Activated CD4-positive, alpha-beta T cell treated with anti-CD3 and anti-CD28 coated beads, Interleukin-2, Interleukin-4, amounts not matched to agents 100 ng/mL and 50 ng/mL, durations not matched to agents 16 hours and 8 hours (primary cell): ENCODE measurements at regions not wholly inside any gene's neighbourhood (a gene's known extent, or its start where the extent isn't known, plus 50 kb on each side); places are given as distances from the start of the nearest gene placed in this dataset.
"Not testable (repeated sequence)": the region's sequence is repeated elsewhere in the genome, so short reads cannot be mapped to it uniquely, and the experiment has no call there.

Experiments
- DNase-seq: peaks from one replicate; pipeline ENCODE4 v3.0.0-alpha.2; 2020; ENCODE audit warnings: low spot score

DNA sequence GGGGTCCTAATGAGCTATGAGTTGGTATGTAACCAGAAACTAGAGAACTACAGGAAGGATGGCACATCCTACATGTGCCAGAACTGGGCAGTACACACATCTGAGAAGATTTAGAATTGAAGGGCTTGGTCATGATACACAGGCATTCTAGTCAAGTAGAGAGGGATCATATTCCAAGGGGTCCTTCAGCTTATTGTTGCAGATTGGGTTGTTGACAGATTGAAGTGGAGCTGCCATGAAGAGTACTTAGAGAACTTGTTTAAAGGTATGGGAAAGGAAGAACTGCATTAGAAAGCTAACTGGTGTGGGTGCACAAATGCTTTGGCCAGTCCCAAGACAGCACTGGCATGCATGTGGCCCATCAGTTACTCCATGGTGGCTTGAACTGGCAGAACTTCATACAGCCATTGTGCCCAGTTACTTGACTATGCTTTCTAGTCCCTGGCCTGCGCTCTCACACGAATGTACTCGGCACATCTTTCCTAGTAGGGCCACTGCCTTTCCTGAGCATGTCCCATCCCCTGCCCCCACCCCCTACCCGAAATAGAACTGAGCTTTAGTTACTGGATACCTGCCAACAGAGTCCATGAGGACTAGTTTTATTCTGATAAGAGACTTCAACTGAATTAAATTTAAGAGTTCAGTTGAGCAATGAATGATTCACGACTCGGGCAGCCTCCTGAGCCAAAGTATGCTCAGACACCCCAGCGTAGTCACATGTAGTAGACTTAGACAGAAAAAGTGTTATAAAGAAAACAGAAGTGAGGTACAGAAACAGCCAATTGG, 64.0 kb downstream of the CCNG2 start:
- DNase-seq = no peak

DNA sequence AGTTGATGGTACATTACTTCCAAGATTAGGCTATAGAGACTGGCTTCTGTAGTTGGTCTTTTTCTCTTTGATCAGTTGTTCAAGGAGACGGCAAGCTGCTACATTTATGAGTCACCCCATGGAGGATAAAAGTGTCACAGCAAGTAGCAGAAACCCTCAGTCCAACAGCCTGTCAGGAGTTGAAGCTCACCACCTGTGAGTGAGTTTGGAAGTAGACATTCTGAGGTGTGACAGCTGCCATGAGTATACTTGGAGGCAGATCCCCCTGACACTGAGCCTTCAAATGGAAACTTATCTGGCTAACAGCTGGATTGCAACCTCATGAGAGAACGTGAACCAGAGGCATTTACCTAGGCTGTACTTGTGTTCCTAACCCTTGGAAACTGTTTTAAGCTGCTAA, 68.0 kb downstream of the CCNG2 start:
- DNase-seq = no peak

DNA sequence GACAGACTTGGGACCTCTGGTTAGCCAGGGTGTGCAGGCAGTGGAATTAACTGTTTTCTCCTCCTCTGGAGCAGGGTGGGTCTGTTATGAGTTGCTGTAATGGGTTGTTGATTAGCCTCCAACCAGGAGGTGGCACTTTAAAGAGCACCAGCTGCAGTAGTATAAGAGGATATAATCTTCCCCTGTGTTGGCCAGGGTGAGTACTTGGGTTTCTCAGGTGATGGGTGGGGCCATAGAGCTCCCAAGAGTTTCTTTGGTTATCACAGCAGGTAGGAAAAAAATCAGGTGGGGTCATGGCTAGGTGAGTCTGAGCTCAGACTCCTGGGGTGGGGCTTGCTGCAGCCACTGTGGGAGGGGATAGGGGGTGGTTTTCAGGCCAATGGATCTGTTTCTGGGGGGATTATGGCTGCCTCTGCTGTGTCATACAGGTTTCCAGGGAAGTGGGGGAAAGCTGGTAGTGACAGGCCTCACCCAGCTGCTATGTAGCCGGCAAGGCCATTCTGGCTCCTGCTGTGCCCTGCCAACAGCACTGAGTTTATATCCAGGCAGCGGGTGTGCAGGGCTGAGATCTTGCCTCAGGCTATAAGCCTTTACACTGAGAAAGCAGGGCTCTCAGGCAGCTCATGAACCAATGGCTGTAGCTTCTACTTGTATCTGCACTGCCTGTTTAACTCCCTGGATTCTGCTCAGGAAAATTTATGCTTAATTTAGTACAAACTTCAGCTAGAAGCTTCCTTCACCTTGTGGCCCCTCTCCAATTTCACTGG, 70.1 kb downstream of the CCNG2 start:
- DNase-seq = no peak

- DNase-seq = no peak
These were observed 72.4 kb downstream of the CCNG2 start for GRCh38 chr4:77229433-77229832.

DNA sequence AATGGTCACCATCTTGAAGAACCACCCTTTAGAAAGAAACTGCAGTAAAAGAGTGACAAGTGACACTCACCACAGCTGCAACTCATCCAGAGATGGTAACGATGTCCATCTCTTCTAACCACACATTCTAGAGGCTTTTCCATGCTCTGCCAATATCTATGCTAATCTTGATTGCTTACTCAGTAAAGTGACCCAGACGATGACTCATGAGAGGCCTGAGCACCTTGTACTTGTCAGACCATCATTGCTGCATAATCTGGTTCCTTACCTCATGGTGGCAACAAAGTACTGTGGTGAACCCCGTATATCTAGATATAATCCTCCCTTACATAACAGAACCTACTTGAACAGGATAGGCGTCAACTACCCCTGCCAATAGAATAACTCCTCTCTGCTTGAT, 75.6 kb downstream of the CCNG2 start:
- DNase-seq = no peak

GRCh38 chr4:77235289-77235854, 78.4 kb downstream of the CCNG2 start:
- no peak for DNase-seq

DNA sequence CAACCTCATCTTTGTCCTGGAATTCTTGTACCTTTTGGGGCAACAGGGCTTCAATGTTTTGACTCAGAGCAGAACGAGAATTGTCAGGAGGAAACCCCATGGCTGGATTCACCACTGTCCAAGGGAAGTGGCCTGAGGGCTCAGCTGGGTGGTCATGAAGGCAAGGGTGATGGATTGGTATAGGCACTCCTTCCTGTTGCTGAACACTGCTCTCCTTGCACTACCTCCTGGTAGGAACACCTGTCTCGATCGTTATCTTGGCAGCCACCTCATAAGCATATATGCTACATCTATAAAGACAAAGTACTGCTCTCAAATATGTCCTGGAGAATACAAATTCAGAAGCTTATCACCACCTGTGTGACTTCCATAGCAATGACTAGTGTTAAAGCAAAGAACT, 79.8 kb downstream of the CCNG2 start:
- DNase-seq = no peak

- peak; percentile 61 for DNase-seq
These were observed 83.6 kb downstream of the CCNG2 start for GRCh38 chr4:77240469-77241066.

GRCh38 chr4:77248805-77249204, 91.8 kb downstream of the CCNG2 start:
- DNase-seq = no peak

- DNase-seq = no peak
These were observed 94.7 kb downstream of the CCNG2 start for GRCh38 chr4:77251751-77252150.

- no peak for DNase-seq
These were observed 106.2 kb downstream of the CCNG2 start for GRCh38 chr4:77263247-77263646.

DNA sequence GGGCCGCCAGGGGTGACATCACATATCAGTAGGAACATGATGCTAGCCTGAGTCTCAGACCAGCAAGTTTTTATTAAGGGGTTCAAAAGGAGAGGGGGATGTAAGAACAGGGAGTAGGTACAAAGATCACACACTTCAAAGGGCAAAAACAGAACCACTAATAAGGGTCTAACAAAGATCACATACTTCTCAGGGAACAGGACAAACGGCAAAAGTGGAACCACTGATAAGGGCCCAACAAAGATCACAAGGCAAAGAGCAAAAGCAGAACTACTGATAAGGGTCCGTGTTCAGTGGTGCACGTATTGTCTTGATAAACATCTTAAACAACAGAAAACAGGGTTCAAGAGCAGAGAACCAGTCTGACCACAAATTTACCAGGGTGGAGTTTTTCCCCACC, 107.0 kb downstream of the CCNG2 start:
- not testable (repeated sequence) for DNase-seq

GRCh38 chr4:77264826-77265225, 107.8 kb downstream of the CCNG2 start:
- no peak for DNase-seq

- DNase-seq = no peak
These were observed 111.1 kb downstream of the CCNG2 start for GRCh38 chr4:77268108-77268507.

- no peak for DNase-seq
These were observed 112.5 kb downstream of the CCNG2 start for GRCh38 chr4:77269505-77269904.

DNA sequence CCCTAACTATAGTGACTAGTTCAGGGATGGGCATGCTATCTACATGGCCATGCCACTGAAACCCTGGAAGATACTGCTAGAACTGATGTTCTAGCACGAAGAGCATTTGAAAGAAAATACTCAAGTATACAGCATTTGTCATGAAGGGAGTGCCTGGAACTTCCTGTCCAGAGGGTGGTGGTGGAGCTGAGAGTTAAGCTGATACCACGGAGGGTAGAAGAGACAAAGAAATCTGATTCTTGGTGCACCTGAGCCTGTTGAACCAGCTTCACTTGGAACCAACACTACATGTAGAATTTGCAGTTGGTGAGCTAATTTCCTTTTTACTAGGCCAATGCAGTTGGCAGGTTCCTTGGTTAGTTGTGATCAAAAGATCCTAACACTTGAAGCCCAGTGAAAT, 116.4 kb downstream of the CCNG2 start:
- no peak for DNase-seq

DNA sequence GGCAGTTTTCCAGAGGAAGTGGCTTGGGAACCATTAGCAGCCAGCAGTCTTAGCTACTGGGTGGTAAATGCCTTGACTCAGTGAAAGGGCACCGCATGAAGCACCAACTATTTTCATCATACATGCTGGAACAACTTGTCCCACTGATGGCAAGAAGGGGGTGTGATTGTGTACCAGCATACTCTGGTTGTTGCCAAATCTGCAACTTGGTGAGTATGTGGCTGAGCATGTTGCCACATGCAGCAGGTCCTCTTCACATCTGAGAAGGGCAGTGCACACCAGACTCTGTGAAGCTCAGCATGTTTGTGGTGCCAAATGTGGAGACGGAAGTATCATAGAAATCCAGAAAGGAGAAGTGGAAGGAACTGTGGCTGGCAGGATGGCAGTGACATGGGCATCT, 122.1 kb downstream of the CCNG2 start:
- DNase-seq = not testable (repeated sequence)

GRCh38 chr4:77282305-77282704, 125.3 kb downstream of the CCNG2 start:
- DNase-seq = no peak

DNA sequence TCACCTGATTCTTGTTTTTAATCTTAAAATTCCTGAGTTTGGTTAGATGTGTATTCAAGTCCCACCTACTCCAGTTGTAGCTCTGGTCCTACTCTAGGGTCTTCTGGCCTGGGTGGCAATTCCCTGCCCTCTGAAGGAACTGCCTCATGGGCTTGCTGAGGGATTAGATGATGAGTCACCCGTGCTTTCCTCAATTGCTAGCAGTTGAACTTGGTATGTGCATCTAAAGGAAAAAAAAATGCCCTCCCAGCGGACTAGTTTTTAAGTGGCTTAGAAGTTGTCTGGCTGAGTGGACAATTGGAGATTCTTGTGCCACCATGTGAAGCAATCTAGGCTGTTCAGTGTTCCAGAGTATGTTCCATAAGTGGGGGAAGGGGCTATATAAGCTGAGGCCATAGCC, 127.0 kb downstream of the CCNG2 start:
- no peak for DNase-seq

- no peak for DNase-seq
These were observed 129.9 kb downstream of the CCNG2 start for GRCh38 chr4:77286906-77287305.

DNA sequence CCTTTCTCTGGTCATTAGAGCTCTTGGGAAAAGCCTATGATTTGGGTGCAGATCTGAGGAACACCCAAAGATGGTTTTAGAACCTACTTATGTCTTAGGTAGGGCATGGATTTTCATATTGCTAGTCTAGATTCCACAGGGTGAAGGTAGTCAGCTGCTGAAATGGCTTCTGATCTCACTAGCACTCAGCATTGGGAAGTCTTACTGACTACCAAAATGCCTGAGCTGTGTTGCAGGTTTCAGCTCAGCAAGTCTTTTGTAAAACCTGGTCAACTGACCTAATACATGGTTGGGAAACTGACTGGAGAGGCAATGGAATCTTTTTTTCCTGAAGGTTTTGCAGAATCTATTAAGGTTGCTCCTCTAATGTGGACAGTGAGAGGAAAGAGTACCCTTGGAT, 136.4 kb downstream of the CCNG2 start:
- no peak for DNase-seq

- not testable (repeated sequence) for DNase-seq
These were observed 144.0 kb downstream of the CCNG2 start for GRCh38 chr4:77300996-77301395.

- DNase-seq = no peak
These were observed 148.8 kb downstream of the CCNG2 start for GRCh38 chr4:77305766-77306165.
